Testis (tissue), 2 donors: ENCODE measurements at regions not wholly inside any gene's neighbourhood (a gene's known extent, or its start where the extent isn't known, plus 50 kb on each side); places are given as distances from the start of the nearest gene placed in this dataset.

Source experiments
- DNase-seq: peaks from one replicate; pipeline ENCODE4 v3.0.0-alpha.2; 2019
- H3K27ac ChIP-seq, 2 donors: fragments of 200-600 bp; sonication (generic); one replicate each; pipeline ENCODE4 v1.5.1; 2019
- H3K27me3 ChIP-seq: fragments of 200-600 bp; sonication (generic); one replicate; pipeline ENCODE4 v1.5.1; 2019
- H3K36me3 ChIP-seq: fragments of 200-600 bp; sonication (generic); one replicate; pipeline ENCODE4 v1.5.1; 2017; ENCODE audit warnings: low read depth; ENCODE audit errors: missing control alignments
- H3K4me1 ChIP-seq: fragments of 200-600 bp; sonication (generic); one replicate; pipeline ENCODE4 v1.5.1; 2019
- H3K4me3 ChIP-seq, 2 donors: fragments of 200-600 bp; sonication (generic); one replicate each; pipeline ENCODE4 v1.5.1; 2017 to 2019
- H3K9me3 ChIP-seq: fragments of 200-600 bp; sonication (generic); one replicate; pipeline ENCODE4 v1.5.1; 2017
- CTCF ChIP-seq, 3 experiments: fragments of 450-650 bp in 2 of 3; fragments of 200-600 bp in 1 of 3; sonication (generic) in 1 of 3; IDR thresholded peaks; one replicate each; pipeline ENCODE4 v1.5.1; 2016 to 2019; ENCODE audit warnings: antibody characterized with exemption in 3 of 3, mild to moderate bottlenecking in 2 of 3, moderate library complexity in 1 of 3
- POLR2A ChIP-seq: fragments of 450-650 bp; IDR thresholded peaks from one replicate; pipeline ENCODE4 v1.6.1; 2017; ENCODE audit warnings: antibody characterized with exemption, mild to moderate bottlenecking, moderate library complexity
- WGBS, 2 donors: methylation state at CpG; one replicate each; pipeline ENCODE4 v1.1.5; 2018; 5-methylcytosine and 5-hydroxymethylcytosine counted together
- intact Hi-C: fragments of 100-400 bp; cut with DNase I; formaldehyde crosslinking; loops from one replicate; pipeline ENCODE4 v1.15.1; 2023; ENCODE audit warnings: low total_unique reads

GRCh38 chr2:200090683-200091082, 135.3 kb downstream of the MAIP1 start:
- no peak for DNase-seq
- Histone ChIP-seq H3K36me3 (no peaks in the 10 kb centered on the region), H3K27me3 (no peaks in the 10 kb centered on the region), H3K4me3 (no peak overlapping the region), H3K4me1 (no peaks in the 10 kb centered on the region), H3K9me3 (no peaks in the 10 kb centered on the region), H3K27ac (no peak overlapping the region)
- intact Hi-C loops = no loop called here
- no peak for TF ChIP-seq POLR2A
- no peak for TF ChIP-seq CTCF (IDR thresholded peaks at IDR 0.05)
- 97 to 98% methylated on average over 6 of the region's 6 CpGs for WGBS, 2 donors

- intact Hi-C loops = no loop called here
- WGBS, 2 donors = 87 to 98% methylated on average over 2 of the region's 2 CpGs
- no peak overlapping the region for H3K27ac ChIP-seq
- no peak for TF ChIP-seq POLR2A
- TF ChIP-seq CTCF (IDR thresholded peaks at IDR 0.05) = no peak
- H3K9me3 ChIP-seq = no peaks in the 10 kb centered on the region
- H3K4me1 ChIP-seq = no peaks in the 10 kb centered on the region
- no peak for DNase-seq
- no peaks in the 10 kb centered on the region for H3K36me3 ChIP-seq
- no peak overlapping the region for H3K4me3 ChIP-seq
- no peaks in the 10 kb centered on the region for H3K27me3 ChIP-seq
These were observed 135.7 kb downstream of the MAIP1 start for GRCh38 chr2:200091126-200091525.

GRCh38 chr2:200092235-200092634, 136.9 kb downstream of the MAIP1 start:
- H3K36me3 ChIP-seq = no peaks in the 10 kb centered on the region
- H3K27ac ChIP-seq = no peak overlapping the region
- DNase-seq = no peak
- WGBS, 2 donors = 64 to 75% methylated on average over 2 of the region's 2 CpGs
- H3K4me1 ChIP-seq = no peaks in the 10 kb centered on the region
- intact Hi-C loops = no loop called here
- TF ChIP-seq POLR2A = no peak
- no peak for TF ChIP-seq CTCF (IDR thresholded peaks at IDR 0.05)
- H3K4me3 ChIP-seq = no peak overlapping the region
- no peaks in the 10 kb centered on the region for H3K27me3 ChIP-seq
- H3K9me3 ChIP-seq = no peaks in the 10 kb centered on the region

GRCh38 chr2:200095436-200095835, 140.1 kb downstream of the MAIP1 start:
- Histone ChIP-seq H3K27me3 (no peaks in the 10 kb centered on the region), H3K9me3 (no peaks in the 10 kb centered on the region), H3K4me3 (no peak overlapping the region), H3K4me1 (no peaks in the 10 kb centered on the region), H3K36me3 (no peaks in the 10 kb centered on the region), H3K27ac (no peak overlapping the region)
- no peak for TF ChIP-seq POLR2A
- no peak for TF ChIP-seq CTCF (IDR thresholded peaks at IDR 0.05)
- 83 to 86% methylated on average over 3 of the region's 3 CpGs for WGBS, 2 donors
- no peak for DNase-seq
- intact Hi-C loops = no loop called here

GRCh38 chr2:200099256-200099655, 143.9 kb downstream of the MAIP1 start:
- Histone ChIP-seq H3K4me1 (no peaks in the 10 kb centered on the region), H3K27ac (no peak overlapping the region), H3K4me3 (no peak overlapping the region), H3K27me3 (no peaks in the 10 kb centered on the region), H3K36me3 (no peaks in the 10 kb centered on the region), H3K9me3 (no peaks in the 10 kb centered on the region)
- WGBS, 2 donors = 94% methylated on average over 1 of the region's 1 CpG
- TF ChIP-seq POLR2A (no peak), CTCF (IDR thresholded peaks at IDR 0.05) (no peak)
- intact Hi-C loops = no loop called here
- no peak for DNase-seq
